LHCN-M2 (cell line): ENCODE measurements at regions not wholly inside any gene's neighbourhood (a gene's known extent, or its start where the extent isn't known, plus 50 kb on each side); places are given as distances from the start of the nearest gene placed in this dataset.
A peak's percentile ranks its signal among the peaks of the same experiment; 100 is the strongest.

Experiments
- DNase-seq: peaks from one replicate; pipeline ENCODE4 v3.0.0-alpha.2; 2012; ENCODE audit warnings: low read depth

DNA sequence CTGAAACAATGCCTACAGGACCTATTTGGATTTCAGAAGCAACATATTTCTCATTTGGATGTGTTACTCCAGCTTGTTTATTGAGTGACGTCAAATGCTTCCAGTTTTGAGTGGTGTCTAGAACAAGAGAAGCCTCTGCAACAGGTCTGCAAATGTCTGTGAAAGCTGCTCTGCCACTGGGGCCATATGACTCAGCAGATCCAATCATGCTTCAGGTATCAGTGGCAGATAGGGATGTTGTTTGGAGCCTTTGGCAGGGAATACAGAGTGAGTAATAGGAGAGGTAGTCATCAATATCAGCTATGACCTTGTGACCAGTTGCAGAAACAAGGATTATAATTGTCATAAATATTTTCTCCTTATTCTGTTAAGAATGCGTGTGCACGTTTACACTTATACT is 141.1 kb upstream of the ZXDA start:
- no peak for DNase-seq

DNA sequence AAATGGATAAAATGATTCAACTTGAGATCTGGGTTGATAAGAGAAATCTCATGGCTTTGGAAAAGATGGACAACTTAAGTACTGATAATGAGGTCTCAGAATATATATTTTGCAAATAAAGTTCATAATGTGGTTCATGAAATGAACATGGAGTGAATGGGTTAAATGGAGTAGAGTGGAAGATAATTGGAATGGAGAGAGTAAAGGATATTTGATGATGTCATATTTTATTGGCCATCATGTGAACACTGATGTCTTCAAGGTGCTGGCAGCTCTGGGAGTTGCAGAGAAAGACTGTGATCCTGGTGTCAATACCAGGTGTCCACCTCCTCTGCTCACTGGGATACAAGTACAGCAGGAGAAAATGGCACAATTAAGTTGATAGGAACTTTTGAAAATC is 133.9 kb upstream of the ZXDA start:
- DNase-seq = no peak

DNA sequence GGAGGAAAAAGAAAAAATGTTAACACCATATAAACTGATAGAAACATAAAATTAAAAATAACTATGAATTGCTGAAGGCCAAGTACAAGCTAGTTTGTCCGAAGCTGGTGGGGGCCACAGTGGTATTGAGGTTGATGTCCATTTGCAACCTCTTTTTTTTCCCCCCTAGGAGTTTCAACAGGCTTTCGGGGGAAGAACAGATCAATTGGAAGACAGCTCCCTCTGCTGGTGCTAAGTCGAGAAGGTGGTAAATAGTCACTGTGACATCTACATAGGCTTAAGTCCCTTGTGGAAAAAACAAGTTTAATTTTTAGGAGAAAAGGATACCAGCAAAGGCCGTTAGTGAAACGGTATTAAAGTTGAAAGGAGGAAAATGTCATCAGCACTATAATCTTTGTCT is 115.7 kb upstream of the ZXDA start:
- peak; percentile 3 for DNase-seq

DNA sequence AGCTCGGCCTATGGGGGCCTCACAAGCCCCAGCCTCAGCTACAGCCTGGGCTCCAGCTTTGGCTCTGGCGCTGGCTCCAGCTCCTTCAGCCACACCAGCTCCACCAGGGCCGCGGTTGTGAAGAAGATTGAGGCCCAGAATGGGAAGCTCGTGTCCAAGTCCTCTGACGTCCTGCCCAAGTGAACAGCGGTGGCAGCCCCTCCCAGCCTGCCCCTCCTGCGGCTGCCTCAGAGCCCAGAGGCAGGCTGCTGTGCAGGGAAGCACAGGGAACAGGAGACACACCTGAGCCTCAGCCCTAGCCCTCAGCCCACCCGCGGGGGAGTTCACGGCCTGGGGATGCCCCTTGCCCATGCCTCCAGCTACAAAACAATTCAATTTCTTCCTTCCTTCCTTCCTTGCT is 75.7 kb upstream of the ZXDA start:
- DNase-seq = no peak

DNA sequence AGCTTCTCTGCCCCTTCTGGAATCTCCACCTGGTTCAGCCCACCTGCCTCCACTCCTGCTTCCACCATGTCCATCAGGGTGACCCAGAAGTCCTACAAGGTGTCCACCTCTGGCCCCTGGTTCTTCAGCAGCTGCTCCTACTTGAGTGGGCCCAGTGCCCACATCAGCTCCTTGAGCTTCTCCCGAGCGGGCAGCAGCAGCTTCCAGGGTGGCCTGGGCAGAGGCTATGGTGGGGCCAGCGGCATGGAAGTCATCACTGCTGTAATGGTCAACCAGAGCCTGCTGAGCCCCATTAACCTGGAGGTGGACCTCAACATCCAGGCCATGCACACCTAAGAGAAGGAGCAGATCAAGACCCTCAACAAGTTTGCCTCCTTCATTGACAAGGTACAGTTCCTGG is 74.4 kb upstream of the ZXDA start:
- DNase-seq = no peak

DNA sequence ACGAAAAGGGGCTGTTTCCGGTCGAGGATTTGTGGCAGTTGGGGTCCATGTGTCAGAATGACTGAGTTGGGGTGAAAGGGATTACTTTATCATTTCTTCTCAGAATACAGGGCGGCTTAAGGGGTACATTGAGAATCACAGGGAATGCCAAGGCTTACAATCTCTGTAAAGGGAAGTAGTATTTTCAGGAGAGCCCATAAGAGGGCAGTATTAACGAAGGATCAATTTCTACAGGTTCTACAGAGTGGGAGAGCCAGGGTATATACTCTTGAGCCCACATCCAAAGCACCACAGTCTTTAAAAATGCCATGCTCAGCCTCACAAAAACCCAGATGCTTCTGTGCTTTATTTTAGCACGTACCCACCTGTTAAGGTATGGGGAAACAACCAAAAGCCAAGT is 67.7 kb upstream of the ZXDA start:
- no peak for DNase-seq

DNA sequence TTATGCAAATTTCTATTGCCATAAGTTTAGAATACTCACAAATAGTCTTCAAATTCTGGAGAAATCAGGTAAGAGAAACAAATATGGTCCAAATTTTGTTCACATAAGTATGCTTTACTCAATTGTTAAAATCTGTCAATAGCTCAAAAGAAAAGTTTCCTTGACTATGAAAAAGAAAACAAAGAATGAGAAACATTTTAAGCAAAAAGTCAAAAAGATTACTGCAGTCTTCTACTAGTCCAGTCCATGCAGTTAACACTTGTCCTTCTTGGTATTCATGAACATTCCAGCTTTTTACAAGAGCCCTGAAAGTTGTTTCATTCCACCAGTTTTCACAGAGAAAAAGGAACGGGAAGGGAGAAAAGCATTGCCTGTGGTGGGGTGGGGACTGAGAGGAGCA is 54.7 kb upstream of the ZXDA start:
- peak; percentile 1 for DNase-seq
